K562 (cell line): ENCODE measurements at regions not wholly inside any gene's neighbourhood (a gene's known extent, or its start where the extent isn't known, plus 50 kb on each side); places are given as distances from the start of the nearest gene placed in this dataset.

Experiments used
- CBX2 ChIP-seq: fragments of 200-600 bp; sonication (generic); IDR thresholded peaks from one replicate; pipeline ENCODE4 v1.6.1; 2012; ENCODE audit warnings: mild to moderate bottlenecking, low read length, inconsistent platforms; ENCODE audit not compliant: insufficient read depth, poor library complexity, severe bottlenecking
- ELF4 ChIP-seq: fragments of 450-650 bp; formaldehyde crosslinking; IDR thresholded peaks from 2 replicates; pipeline ENCODE4 v1.4.0; 2022; ENCODE audit warnings: missing genetic modification characterization
- EP400 ChIP-seq: fragments of 450-650 bp; IDR thresholded peaks from 2 replicates; pipeline ENCODE4 v1.6.1; 2017; ENCODE audit warnings: antibody characterized with exemption, mild to moderate bottlenecking, moderate library complexity
- KDM1A ChIP-seq, 2 experiments: fragments of 450-650 bp; IDR thresholded peaks; 2 replicates each; pipeline ENCODE4 v1.6.1; 2016; ENCODE audit warnings: mild to moderate bottlenecking in 2 of 2
- MAFK ChIP-seq: IDR thresholded peaks from 2 replicates; pipeline ENCODE4 v1.6.1; 2011; ENCODE audit warnings: low read length, improper control_type of control experiment
- POLR2AphosphoS5 ChIP-seq: IDR thresholded peaks from 2 replicates; pipeline ENCODE4 v1.6.1; 2011; ENCODE audit warnings: mild to moderate bottlenecking, low read depth, low read length, moderate library complexity; ENCODE audit not compliant: control insufficient read depth, insufficient read depth
- TEAD2 ChIP-seq: fragments of 450-650 bp; IDR thresholded peaks from 2 replicates; pipeline ENCODE4 v1.6.1; 2016; ENCODE audit warnings: missing genetic modification characterization, control low read depth, missing compliant biosample characterization
- ZNF12 ChIP-seq: sonication (generic); formaldehyde crosslinking; IDR thresholded peaks from 2 replicates; pipeline ENCODE4 v1.4.0; 2020; ENCODE audit warnings: mild to moderate bottlenecking, missing genetic modification reagents
- ZNF121 ChIP-seq: sonication (generic); formaldehyde crosslinking; conservative IDR thresholded peaks from 2 replicates; pipeline ENCODE4 v1.8.0; 2022; ENCODE audit warnings: missing genetic modification reagents
- ZNF263 ChIP-seq: sonication (generic); formaldehyde crosslinking; IDR thresholded peaks from 2 replicates; pipeline ENCODE4 v1.8.0; 2022; ENCODE audit warnings: mild to moderate bottlenecking, missing genetic modification reagents, borderline replicate concordance
- TF ChIP-seq, protein P1 (sequence below), 3 experiments: IDR thresholded peaks in 2 of 3; conservative IDR thresholded peaks in 1 of 3; 2 replicates each; pipeline ENCODE4 v1.5.1; 2011 to 2012; ENCODE audit warnings: low read length in 3 of 3, mild to moderate bottlenecking in 3 of 3, control low read depth in 2 of 3, improper control_type of control experiment in 1 of 3, inconsistent platforms in 1 of 3, low read depth in 1 of 3, mixed read lengths in 1 of 3, moderate library complexity in 1 of 3; ENCODE audit not compliant: insufficient read depth in 2 of 3
- TF ChIP-seq, protein P2 (sequence below): sonication (generic); formaldehyde crosslinking; IDR thresholded peaks from 2 replicates; pipeline ENCODE4 v1.5.0; 2020; ENCODE audit warnings: missing genetic modification reagents

DNA sequence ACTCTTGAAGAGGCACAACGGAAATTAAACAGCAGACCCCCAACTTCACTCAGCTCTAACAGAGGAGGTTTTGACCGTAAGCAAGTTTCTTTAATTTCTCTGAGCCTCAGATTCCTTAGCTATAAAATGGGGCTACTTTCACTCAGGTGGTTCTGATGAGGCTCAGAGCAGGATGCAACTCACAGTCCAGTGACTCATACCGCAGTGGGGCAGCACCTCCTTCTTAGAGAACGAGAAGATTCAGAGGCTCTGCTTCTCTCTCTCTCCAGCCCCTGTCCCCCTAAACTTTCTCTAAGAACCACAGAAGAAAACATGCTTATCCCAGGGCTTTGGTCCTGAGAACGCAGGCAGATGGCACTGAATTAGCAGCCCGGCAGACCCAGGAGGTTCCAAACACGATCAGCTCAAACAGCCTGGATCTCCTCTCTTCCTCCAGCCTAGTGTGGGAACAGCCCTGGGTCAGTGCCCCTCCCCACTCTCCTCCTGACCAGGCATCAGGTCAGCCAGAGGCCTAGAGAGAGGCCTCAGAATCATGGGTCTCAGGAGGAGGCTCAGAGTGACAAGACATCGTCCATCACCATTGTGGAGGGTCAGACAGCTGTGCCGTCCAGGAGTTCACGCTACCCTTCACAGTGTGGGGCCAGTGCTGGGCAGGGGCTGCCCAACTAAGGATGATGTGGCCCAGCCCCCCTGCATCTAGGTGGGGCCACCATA is 433.0 kb downstream of the PTPRU start:
- TF ChIP-seq, protein P1, sequence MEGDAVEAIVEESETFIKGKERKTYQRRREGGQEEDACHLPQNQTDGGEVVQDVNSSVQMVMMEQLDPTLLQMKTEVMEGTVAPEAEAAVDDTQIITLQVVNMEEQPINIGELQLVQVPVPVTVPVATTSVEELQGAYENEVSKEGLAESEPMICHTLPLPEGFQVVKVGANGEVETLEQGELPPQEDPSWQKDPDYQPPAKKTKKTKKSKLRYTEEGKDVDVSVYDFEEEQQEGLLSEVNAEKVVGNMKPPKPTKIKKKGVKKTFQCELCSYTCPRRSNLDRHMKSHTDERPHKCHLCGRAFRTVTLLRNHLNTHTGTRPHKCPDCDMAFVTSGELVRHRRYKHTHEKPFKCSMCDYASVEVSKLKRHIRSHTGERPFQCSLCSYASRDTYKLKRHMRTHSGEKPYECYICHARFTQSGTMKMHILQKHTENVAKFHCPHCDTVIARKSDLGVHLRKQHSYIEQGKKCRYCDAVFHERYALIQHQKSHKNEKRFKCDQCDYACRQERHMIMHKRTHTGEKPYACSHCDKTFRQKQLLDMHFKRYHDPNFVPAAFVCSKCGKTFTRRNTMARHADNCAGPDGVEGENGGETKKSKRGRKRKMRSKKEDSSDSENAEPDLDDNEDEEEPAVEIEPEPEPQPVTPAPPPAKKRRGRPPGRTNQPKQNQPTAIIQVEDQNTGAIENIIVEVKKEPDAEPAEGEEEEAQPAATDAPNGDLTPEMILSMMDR (IDR thresholded peaks at IDR 0.05 in 2 of 3, conservative IDR thresholded peaks at IDR 0.05 in 1 of 3; ENCODE audit: insufficient read depth in 2 of 3, low read depth in 1 of 3, low read length in 3 of 3) = no peak
- TF ChIP-seq ZNF263 = no peak
- TF ChIP-seq POLR2AphosphoS5 = no peak
- TF ChIP-seq CBX2 = no peak
- no peak for TF ChIP-seq MAFK
- no peak for TF ChIP-seq KDM1A (IDR thresholded peaks at IDR 0.05)
- TF ChIP-seq ZNF121 (CRISPR knock-in tag) = no peak
- TF ChIP-seq, protein P2, sequence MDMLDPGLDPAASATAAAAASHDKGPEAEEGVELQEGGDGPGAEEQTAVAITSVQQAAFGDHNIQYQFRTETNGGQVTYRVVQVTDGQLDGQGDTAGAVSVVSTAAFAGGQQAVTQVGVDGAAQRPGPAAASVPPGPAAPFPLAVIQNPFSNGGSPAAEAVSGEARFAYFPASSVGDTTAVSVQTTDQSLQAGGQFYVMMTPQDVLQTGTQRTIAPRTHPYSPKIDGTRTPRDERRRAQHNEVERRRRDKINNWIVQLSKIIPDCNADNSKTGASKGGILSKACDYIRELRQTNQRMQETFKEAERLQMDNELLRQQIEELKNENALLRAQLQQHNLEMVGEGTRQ (CRISPR knock-in tag) = no peak
- no peak for TF ChIP-seq TEAD2 (tag)
- no peak for TF ChIP-seq ELF4 (CRISPR knock-in tag)
- no peak for TF ChIP-seq EP400
- TF ChIP-seq ZNF12 (CRISPR knock-in tag) = no peak
